HepG2 (cell line): ENCODE measurements at regions not wholly inside any gene's neighbourhood (a gene's known extent, or its start where the extent isn't known, plus 50 kb on each side); places are given as distances from the start of the nearest gene placed in this dataset.

Source experiments
- ATAC-seq: fragments of 200-7000 bp; cut with Tn5 transposase; 3 replicates; pipeline ENCODE4 v1.9.1; 2020; ENCODE audit warnings: mild to moderate bottlenecking, moderate library complexity
- BruUV-seq: library from RNA; stranded (reverse); fragments of 400-500 nt; replicated peaks from 2 replicates; lab custom pipeline; 2021; lab: Mats Ljungman, UMichigan
- CTCF ChIA-PET: fragments of 300-600 bp; formaldehyde crosslinking; extraction: SDS; loops from one replicate; lab custom pipeline; 2021; ENCODE audit warnings: low total read pairs, inconsistent platforms, low intra/inter-chr PET ratio; lab: Yijun Ruan, JAX
- POLR2A ChIA-PET: fragments of 350-600 bp; sonication (Branson Sonifier 250); formaldehyde crosslinking; loops from one replicate; lab custom pipeline; 2020; ENCODE audit warnings: antibody characterized with exemption, inconsistent platforms; lab: Yijun Ruan, JAX
- DNase-seq: peaks from one replicate; pipeline ENCODE4 v3.0.0-alpha.2; 2015; ENCODE audit warnings: low spot score
- FAIRE-seq: peaks from 3 replicates; lab custom pipeline; 2011; peaks lifted over from hg19 to GRCh38; lab: Jason Lieb, UNC
- H2AFZ ChIP-seq: one replicate; pipeline ENCODE4 v1.6.1; 2011; ENCODE audit warnings: low read length, inconsistent platforms
- H3K27ac ChIP-seq: fragments of 300-600 bp; 3 replicates; pipeline ENCODE4 v1.8.0; 2011; ENCODE audit warnings: mixed run types, mild to moderate bottlenecking, mixed read lengths, low read length, inconsistent platforms; ENCODE audit not compliant: insufficient read depth; ENCODE audit errors: extremely low read length
- H3K27me3 ChIP-seq, 2 experiments: fragments of 200-600 bp in 1 of 2; 2 replicates in 1 of 2; 3 replicates in 1 of 2; pipeline versions ENCODE4 v1.6.0 to v1.8.0; 2011; ENCODE audit warnings: low read length in 2 of 2, mild to moderate bottlenecking in 2 of 2, moderate library complexity in 2 of 2, inconsistent platforms in 1 of 2; ENCODE audit not compliant: insufficient read depth in 2 of 2, control insufficient read depth in 1 of 2
- H3K36me3 ChIP-seq, 2 experiments: fragments of 200-600 bp in 1 of 2; replicated peaks in 1 of 2; 2 replicates in 1 of 2; 3 replicates in 1 of 2; pipeline versions ENCODE4 v1.5.1 to v1.8.0; 2011; ENCODE audit warnings: low read length in 2 of 2, inconsistent platforms in 1 of 2; ENCODE audit not compliant: insufficient read depth in 2 of 2, control insufficient read depth in 1 of 2
- H3K4me1 ChIP-seq: 2 replicates; pipeline ENCODE4 v1.5.1; 2012; ENCODE audit warnings: low read length, inconsistent platforms; ENCODE audit not compliant: insufficient read depth
- H3K4me2 ChIP-seq: 2 replicates; pipeline ENCODE4 v1.6.0; 2011; ENCODE audit warnings: low read depth, low read length, inconsistent platforms
- H3K4me3 ChIP-seq, 3 experiments: fragments of 200-600 bp in 1 of 3; sonication (generic), shearing (Covaris generic) in 1 of 3; replicated peaks in 1 of 3; 2 replicates each; pipeline ENCODE4 v1.5.1; 2011 to 2016; ENCODE audit warnings: low read length in 3 of 3, inconsistent platforms in 2 of 3, low read depth in 2 of 3, mild to moderate bottlenecking in 2 of 3, control low read depth in 1 of 3, mixed read lengths in 1 of 3; ENCODE audit not compliant: insufficient read depth in 1 of 3
- H3K79me2 ChIP-seq: one replicate; pipeline ENCODE4 v1.6.1; 2011; ENCODE audit warnings: low read length, inconsistent platforms; ENCODE audit not compliant: insufficient read depth
- H3K9ac ChIP-seq: 2 replicates; pipeline ENCODE4 v1.6.0; 2011; ENCODE audit warnings: mild to moderate bottlenecking, low read depth, low read length, inconsistent platforms; ENCODE audit not compliant: insufficient read depth
- H3K9me3 ChIP-seq: 2 replicates; pipeline ENCODE4 v1.5.1; 2012; ENCODE audit warnings: mild to moderate bottlenecking, low read length
- H4K20me1 ChIP-seq: 2 replicates; pipeline ENCODE4 v1.6.0; 2011; ENCODE audit warnings: inconsistent platforms, mild to moderate bottlenecking, low read length, moderate library complexity; ENCODE audit not compliant: insufficient read depth
- BRCA1 ChIP-seq: sonication (generic); formaldehyde crosslinking; IDR thresholded peaks from 2 replicates; pipeline ENCODE4 v1.4.0; 2020; ENCODE audit warnings: missing genetic modification reagents
- CBX1 ChIP-seq: IDR thresholded peaks from one replicate; pipeline ENCODE4 v1.6.1; 2016; ENCODE audit warnings: antibody characterized with exemption, low read depth
- E2F1 ChIP-seq: sonication (generic); formaldehyde crosslinking; IDR thresholded peaks from 2 replicates; pipeline ENCODE4 v1.5.0; 2020; ENCODE audit warnings: missing genetic modification reagents
- HNF4A ChIP-seq: sonication (generic); formaldehyde crosslinking; IDR thresholded peaks from 2 replicates; pipeline ENCODE4 v1.4.0; 2020; ENCODE audit warnings: missing genetic modification reagents
- LBX2 ChIP-seq: sonication (generic); formaldehyde crosslinking; IDR thresholded peaks from 2 replicates; pipeline ENCODE4 v1.5.0; 2020; ENCODE audit warnings: missing genetic modification reagents, mild to moderate bottlenecking, borderline replicate concordance
- MYNN ChIP-seq: sonication (generic); formaldehyde crosslinking; IDR thresholded peaks from 2 replicates; pipeline ENCODE4 v1.4.0; 2020; ENCODE audit warnings: mild to moderate bottlenecking, low read depth, missing genetic modification reagents
- SALL2 ChIP-seq: sonication (generic); formaldehyde crosslinking; IDR thresholded peaks from 2 replicates; pipeline ENCODE4 v1.8.1; 2023; ENCODE audit warnings: mild to moderate bottlenecking, missing genetic modification reagents, inconsistent platforms
- ZNF317 ChIP-seq: sonication (generic); formaldehyde crosslinking; IDR thresholded peaks from 2 replicates; pipeline ENCODE4 v1.5.0; 2020; ENCODE audit warnings: mild to moderate bottlenecking, missing genetic modification reagents
- WGBS: methylation state at CpG from one replicate; pipeline ENCODE4 v1.1.6; 2017; ENCODE audit warnings: low lambda C conversion rate; 5-methylcytosine and 5-hydroxymethylcytosine counted together
- in situ Hi-C: cut with HindIII; loops from 2 replicates; pipeline ENCODE4 v1.10.0; 2017; ENCODE audit warnings: low pct_unique_long_range_greater_than_20kb; ENCODE audit not compliant: extremely low pct_ligation_motif_present
- intact Hi-C: fragments of 100-400 bp; cut with micrococcal nuclease; formaldehyde crosslinking; loops from one replicate; pipeline ENCODE4 v1.10.0; 2022; ENCODE audit not compliant: unreplicated experiment

DNA sequence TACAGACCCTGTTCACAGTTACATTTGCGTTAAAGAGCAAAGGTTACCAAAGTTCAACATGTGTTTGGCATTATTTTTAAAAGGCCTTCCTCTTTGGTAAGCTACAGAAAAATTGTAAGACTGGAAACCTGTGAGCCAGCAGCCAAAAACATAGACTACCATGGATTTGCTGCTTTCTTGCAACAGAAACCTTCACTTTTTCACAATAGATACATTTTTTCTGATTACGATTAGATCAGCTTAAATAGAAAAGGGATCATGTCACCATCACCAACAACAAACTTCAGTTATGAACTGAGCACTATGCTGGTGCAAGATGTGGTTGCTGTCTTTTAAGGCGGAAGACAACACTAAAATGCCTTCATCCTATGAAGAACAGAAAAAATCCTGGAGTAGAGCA, 112.3 kb upstream of the MARCKS start:
- H3K4me3 ChIP-seq, result no peak overlapping the region

More for the DNA sequence above, 112.3 kb upstream of the MARCKS start:
- Histone ChIP-seq H3K4me2 (no peak overlapping the region), H2AFZ (no peak overlapping the region), H3K27me3 (no peaks in the 10 kb centered on the region; a peak in 1 of 5 replicates), H3K4me1 (peaks cover 12% of the 10 kb centered on the region), H3K27ac (no peak overlapping the region), H3K9me3 (no peaks in the 10 kb centered on the region), H4K20me1 (no peaks in the 10 kb centered on the region), H3K79me2 (no peaks in the 10 kb centered on the region), H3K9ac (no peak overlapping the region), H3K36me3 (no peaks in the 10 kb centered on the region)
- no TSS peak for BruUV-seq
- intact Hi-C loops (no loop called here), in situ Hi-C loops (no loop called here)
- ChIA-PET POLR2A (no interaction called here), CTCF (no interaction called here)
- ATAC-seq (no peak), DNase-seq (no peak), FAIRE-seq (no peak)
- no peak for TF ChIP-seq SALL2 (CRISPR knock-in tag)
- TF ChIP-seq ZNF317 (CRISPR knock-in tag), result no peak
- TF ChIP-seq CBX1, result no peak
- no peak for TF ChIP-seq E2F1
- TF ChIP-seq HNF4A, result no peak
- no peak for TF ChIP-seq MYNN (CRISPR knock-in tag)
- no peak for TF ChIP-seq LBX2
- TF ChIP-seq BRCA1 (CRISPR knock-in tag), result no peak
- 58% methylated on average over 3 of the region's 3 CpGs for WGBS
